GM13977 (cell line): ENCODE measurements at regions not wholly inside any gene's neighbourhood (a gene's known extent, or its start where the extent isn't known, plus 50 kb on each side); places are given as distances from the start of the nearest gene placed in this dataset.
"Not testable (repeated sequence)": the region's sequence is repeated elsewhere in the genome, so short reads cannot be mapped to it uniquely, and the experiment has no call there.

ENCODE experiments used
- DNase-seq: peaks from one replicate; pipeline ENCODE4 v3.0.0; 2012; ENCODE audit warnings: low spot score
- CTCF ChIP-seq: IDR thresholded peaks from 2 replicates; pipeline ENCODE4 v1.5.1; 2012; ENCODE audit warnings: mild to moderate bottlenecking, control low read depth; ENCODE audit not compliant: insufficient read depth; ENCODE audit errors: extremely low read depth, missing control alignments
- in situ Hi-C: fragments of 300-500 bp; cut with MboI; formaldehyde crosslinking; loops from one replicate; pipeline ENCODE4 v1.12.0; 2022; ENCODE audit warnings: low sequenced_read_pairs, low pct_unique_long_range_greater_than_20kb, mixed read lengths, inconsistent platforms; ENCODE audit not compliant: unreplicated experiment

- no peak for TF ChIP-seq CTCF
- in situ Hi-C loops = no loop called here
Observed at GRCh38 chr4:66791686-66792085, 753.6 kb downstream of the CENPC start.

GRCh38 chr4:66785479-66785878, 759.8 kb downstream of the CENPC start:
- in situ Hi-C loops = no loop called here
- no peak for DNase-seq
- TF ChIP-seq CTCF = no peak

More at GRCh38 chr4:66791686-66792085, 753.6 kb downstream of the CENPC start:
- DNase-seq = no peak

- DNase-seq, in situ Hi-C loops: not testable (repeated sequence)
Observed at GRCh38 chr4:66782751-66783150, 762.6 kb downstream of the CENPC start.

GRCh38 chr4:66777097-66777496, 768.2 kb downstream of the CENPC start:
- no peak for DNase-seq
- TF ChIP-seq CTCF = no peak
- in situ Hi-C loops = no loop called here

GRCh38 chr4:66769441-66769840, 775.9 kb downstream of the CENPC start:
- DNase-seq = no peak
- TF ChIP-seq CTCF = no peak
- in situ Hi-C loops = no loop called here

- no peak for TF ChIP-seq CTCF
- in situ Hi-C loops = no loop called here
- DNase-seq = no peak
Observed at GRCh38 chr4:66767442-66767841, 777.9 kb downstream of the CENPC start.

- no peak for DNase-seq
- TF ChIP-seq CTCF = no peak
- in situ Hi-C loops = no loop called here
Observed at GRCh38 chr4:66766557-66766956, 778.7 kb downstream of the CENPC start.
